NCI-H69 (cell line): ENCODE measurements at regions not wholly inside any gene's neighbourhood (a gene's known extent, or its start where the extent isn't known, plus 50 kb on each side); places are given as distances from the start of the nearest gene placed in this dataset.
A peak's percentile ranks its signal among the peaks of the same experiment; 100 is the strongest.
"Not testable (repeated sequence)": the region's sequence is repeated elsewhere in the genome, so short reads cannot be mapped to it uniquely, and the experiment has no call there.

ENCODE experiments used
- DNase-seq: peaks from one replicate; lab custom pipeline; 2025; lab: John Stamatoyannopoulos, UW

GRCh38 chr3:39655718-39656117 is 153.7 kb upstream of the MYRIP start:
- DNase-seq, result not testable (repeated sequence)

GRCh38 chr3:39657075-39657474 is 152.3 kb upstream of the MYRIP start:
- DNase-seq, result no peak

GRCh38 chr3:39657775-39658174 is 151.6 kb upstream of the MYRIP start:
- no peak for DNase-seq

- no peak for DNase-seq
Measured at GRCh38 chr3:39664931-39665330, 144.5 kb upstream of the MYRIP start.

GRCh38 chr3:39665441-39665840 is 144.0 kb upstream of the MYRIP start:
- no peak for DNase-seq

GRCh38 chr3:39668420-39668819 is 141.0 kb upstream of the MYRIP start:
- peak; percentile 56 for DNase-seq

GRCh38 chr3:39671116-39671515 is 138.3 kb upstream of the MYRIP start:
- DNase-seq, result no peak

GRCh38 chr3:39671600-39671999 is 137.8 kb upstream of the MYRIP start:
- DNase-seq, result no peak

- no peak for DNase-seq
Measured at GRCh38 chr3:39705351-39705900, 104.0 kb upstream of the MYRIP start.

- peak; percentile 48 for DNase-seq
Measured at GRCh38 chr3:39707314-39707909, 102.0 kb upstream of the MYRIP start.

- DNase-seq, result no peak
Measured at GRCh38 chr3:39712413-39713048, 96.9 kb upstream of the MYRIP start.

- DNase-seq, result not testable (repeated sequence)
Measured at GRCh38 chr3:39713341-39713740, 96.1 kb upstream of the MYRIP start.

- DNase-seq, result no peak
Measured at GRCh38 chr3:39716849-39717248, 92.6 kb upstream of the MYRIP start.

- no peak for DNase-seq
Measured at GRCh38 chr3:39718674-39719595, 90.5 kb upstream of the MYRIP start.

- no peak for DNase-seq
Measured at GRCh38 chr3:39721076-39721475, 88.3 kb upstream of the MYRIP start.

GRCh38 chr3:39724233-39724846 is 85.1 kb upstream of the MYRIP start:
- DNase-seq, result peak; percentile 20

- no peak for DNase-seq
Measured at GRCh38 chr3:39725321-39725720, 84.1 kb upstream of the MYRIP start.

GRCh38 chr3:39727415-39727814 is 82.0 kb upstream of the MYRIP start:
- DNase-seq, result no peak

- no peak for DNase-seq
Measured at GRCh38 chr3:39733804-39734203, 75.6 kb upstream of the MYRIP start.

- DNase-seq, result not testable (repeated sequence)
Measured at GRCh38 chr3:39739658-39740057, 69.8 kb upstream of the MYRIP start.

- DNase-seq, result no peak
Measured at GRCh38 chr3:39744746-39745145, 64.7 kb upstream of the MYRIP start.

- DNase-seq, result peak; percentile 58
Measured at GRCh38 chr3:39748002-39748401, 61.4 kb upstream of the MYRIP start.
